Erythroblast (primary cell): ENCODE measurements at regions not wholly inside any gene's neighbourhood (a gene's known extent, or its start where the extent isn't known, plus 50 kb on each side); places are given as distances from the start of the nearest gene placed in this dataset.

Experiments used
- GATA1 ChIP-seq: IDR thresholded peaks from 2 replicates; pipeline ENCODE4 v1.6.1; 2011; ENCODE audit warnings: low read depth, mild to moderate bottlenecking, control low read depth, low read length, moderate library complexity
- POLR2A ChIP-seq: IDR thresholded peaks from 2 replicates; pipeline ENCODE4 v1.6.1; 2011; ENCODE audit warnings: mild to moderate bottlenecking, low read length

DNA sequence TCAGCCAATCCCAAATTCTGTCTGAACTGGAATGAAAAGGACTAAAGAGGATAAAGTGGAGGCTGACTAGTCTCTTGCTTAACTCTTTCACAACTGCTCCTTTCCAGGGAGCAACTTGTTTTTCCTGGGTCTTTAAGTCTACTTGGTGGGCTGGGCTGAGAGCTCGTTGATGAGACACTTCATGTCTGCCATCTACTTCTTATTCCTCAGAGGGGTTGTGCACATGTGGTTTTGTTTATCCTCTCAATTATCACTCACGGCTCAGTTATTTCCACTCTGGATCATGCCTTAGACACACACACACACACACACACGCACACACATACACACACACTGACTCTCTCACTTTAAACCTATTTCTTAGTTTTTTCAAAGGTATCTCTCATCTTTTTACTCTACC lies 298.6 kb upstream of the MTPN start:
- TF ChIP-seq POLR2A: no peak
- no peak for TF ChIP-seq GATA1
